Endothelial cell of umbilical vein (primary cell): ENCODE measurements at regions not wholly inside any gene's neighbourhood (a gene's known extent, or its start where the extent isn't known, plus 50 kb on each side); places are given as distances from the start of the nearest gene placed in this dataset.

ENCODE experiments used
- BruUV-seq: library from RNA; stranded (reverse); fragments of 400-500 nt; replicated peaks from 2 replicates; lab custom pipeline; 2021; lab: Mats Ljungman, UMichigan
- CTCF ChIA-PET: fragments of 300-600, 350-600 bp; sonication (Branson Sonifier 250); formaldehyde crosslinking; loops from one replicate; lab custom pipeline; 2021; ENCODE audit warnings: antibody characterized with exemption, inconsistent platforms; lab: Charles Lee
- POLR2A ChIA-PET: fragments of 300-600, 350-600 bp; sonication (Branson Sonifier 250); formaldehyde crosslinking; loops from one replicate; lab custom pipeline; 2021; ENCODE audit warnings: antibody characterized with exemption, inconsistent platforms; lab: Charles Lee
- DNase-seq: peaks from one replicate; pipeline ENCODE4 v3.0.0-alpha.2; 2011; ENCODE audit warnings: low read depth, low spot score
- FAIRE-seq: peaks from 2 replicates; lab custom pipeline; 2011; peaks lifted over from hg19 to GRCh38; lab: Jason Lieb, UNC
- H2AFZ ChIP-seq: 2 replicates; pipeline ENCODE4 v1.6.0; 2012; ENCODE audit warnings: low read depth, low read length, control low read depth, inconsistent platforms
- H3K27ac ChIP-seq: 2 replicates; pipeline ENCODE4 v1.5.1; 2011; ENCODE audit warnings: low read depth, mild to moderate bottlenecking, control low read depth, low read length, moderate library complexity; ENCODE audit not compliant: insufficient read depth
- H3K27me3 ChIP-seq, 2 experiments: 2 replicates each; pipeline versions ENCODE4 v1.6.0 to v1.6.1; 2011; ENCODE audit warnings: low read length in 2 of 2, mixed read lengths in 1 of 2; ENCODE audit not compliant: control insufficient read depth in 2 of 2, insufficient read depth in 2 of 2
- H3K36me3 ChIP-seq, 2 experiments: 2 replicates in 1 of 2; 3 replicates in 1 of 2; pipeline ENCODE4 v1.5.1; 2011; ENCODE audit warnings: low read length in 2 of 2, mild to moderate bottlenecking in 1 of 2, moderate library complexity in 1 of 2; ENCODE audit not compliant: control insufficient read depth in 2 of 2, insufficient read depth in 2 of 2; ENCODE audit errors: extremely low read depth in 1 of 2
- H3K4me1 ChIP-seq: 3 replicates; pipeline ENCODE4 v1.5.1; 2011; ENCODE audit warnings: mild to moderate bottlenecking, low read length; ENCODE audit not compliant: control insufficient read depth, insufficient read depth; ENCODE audit errors: extremely low read depth
- H3K4me2 ChIP-seq: 2 replicates; pipeline ENCODE4 v1.6.1; 2011; ENCODE audit warnings: low read length, control low read depth, mixed read lengths; ENCODE audit not compliant: insufficient read depth
- H3K4me3 ChIP-seq, 3 experiments: fragments of 200-600 bp in 1 of 3; sonication (generic), shearing (Covaris generic) in 1 of 3; replicated peaks in 1 of 3; 2 replicates each; pipeline ENCODE4 v1.5.1; 2011 to 2016; ENCODE audit warnings: control low read depth in 3 of 3, low read length in 3 of 3, mild to moderate bottlenecking in 2 of 3, inconsistent platforms in 1 of 3, low read depth in 1 of 3, moderate library complexity in 1 of 3; ENCODE audit not compliant: insufficient read depth in 1 of 3
- H3K79me2 ChIP-seq: 2 replicates; pipeline ENCODE4 v1.6.0; 2012; ENCODE audit warnings: low read length, inconsistent platforms; ENCODE audit not compliant: control insufficient read depth, insufficient read depth
- H3K9ac ChIP-seq: replicated peaks from 2 replicates; pipeline ENCODE3; 2011; ENCODE audit warnings: low read length, control low read depth; ENCODE audit not compliant: insufficient read depth; ENCODE audit errors: extremely low read depth
- H3K9me1 ChIP-seq: replicated peaks from 3 replicates; pipeline ENCODE4 v1.6.0; 2011; ENCODE audit warnings: mild to moderate bottlenecking, low read length; ENCODE audit not compliant: control insufficient read depth, insufficient read depth; ENCODE audit errors: extremely low read depth
- H3K9me3 ChIP-seq: replicated peaks from 2 replicates; pipeline ENCODE4 v1.5.1; 2012; ENCODE audit warnings: low read length, inconsistent platforms; ENCODE audit not compliant: control insufficient read depth, insufficient read depth
- H4K20me1 ChIP-seq: replicated peaks from 2 replicates; pipeline ENCODE3; 2011; ENCODE audit warnings: mild to moderate bottlenecking, low read length; ENCODE audit not compliant: control insufficient read depth, insufficient read depth; ENCODE audit errors: extremely low read depth
- CTCF ChIP-seq, 2 donors: IDR thresholded peaks; 1 replicate in 1 of 2; 2 replicates in 1 of 2; pipeline ENCODE4 v1.5.1; 2011; ENCODE audit warnings: low read length in 2 of 2, mild to moderate bottlenecking in 2 of 2, moderate library complexity in 2 of 2, control low read depth in 1 of 2, inconsistent platforms in 1 of 2, low read depth in 1 of 2; ENCODE audit not compliant: insufficient read depth in 1 of 2; ENCODE audit errors: extremely low read depth in 1 of 2
- EZH2 ChIP-seq: IDR thresholded peaks from 2 replicates; pipeline ENCODE4 v1.6.1; 2012; ENCODE audit warnings: borderline replicate concordance, low read depth, mild to moderate bottlenecking, moderate library complexity, low read length, inconsistent platforms; ENCODE audit not compliant: severe bottlenecking
- FOS ChIP-seq: IDR thresholded peaks from 2 replicates; pipeline ENCODE4 v1.6.1; 2011; ENCODE audit warnings: mild to moderate bottlenecking, low read length, moderate library complexity, borderline replicate concordance; ENCODE audit not compliant: insufficient read depth
- GATA2 ChIP-seq: IDR thresholded peaks from 2 replicates; pipeline ENCODE4 v1.7.0; 2011; ENCODE audit warnings: low read depth, mild to moderate bottlenecking, moderate library complexity, mixed read lengths, low read length; ENCODE audit not compliant: insufficient read length, insufficient read depth
- JUN ChIP-seq: IDR thresholded peaks from 2 replicates; pipeline ENCODE4 v1.6.1; 2011; ENCODE audit warnings: borderline replicate concordance, low read depth; ENCODE audit not compliant: insufficient read length, insufficient read depth
- MYC ChIP-seq: IDR thresholded peaks from one replicate; pipeline ENCODE4 v1.6.1; 2011; ENCODE audit warnings: mild to moderate bottlenecking, low read depth, low read length
- POLR2A ChIP-seq: IDR thresholded peaks from 2 replicates; pipeline ENCODE4 v1.6.1; 2012; ENCODE audit warnings: low read depth, mild to moderate bottlenecking, control low read depth, low read length
- POLR2AphosphoS5 ChIP-seq: IDR thresholded peaks from 2 replicates; pipeline ENCODE4 v1.6.1; 2012; ENCODE audit warnings: low read depth, mild to moderate bottlenecking, control low read depth, low read length, moderate library complexity; ENCODE audit not compliant: insufficient read depth
- dilution Hi-C: fragments of 300-500 bp; cut with MboI; formaldehyde crosslinking; loops from one replicate; pipeline ENCODE4 v1.15.0; 2019; ENCODE audit warnings: low sequenced_read_pairs; ENCODE audit not compliant: extremely low pct_ligation_motif_present
- intact Hi-C: fragments of 100-400 bp; cut with micrococcal nuclease; formaldehyde crosslinking; loops from one replicate; pipeline ENCODE4 v1.10.0; 2022
- TF ChIP-seq, protein P1 (sequence below): IDR thresholded peaks from 2 replicates; pipeline ENCODE4 v1.6.1; 2011; ENCODE audit not compliant: insufficient read depth, insufficient read length

GRCh38 chr9:118918180-118918579, 451.1 kb downstream of the BRINP1 start:
- no peaks in the 10 kb centered on the region for H3K27me3 ChIP-seq
- TF ChIP-seq CTCF (IDR thresholded peaks at IDR 0.05; ENCODE audit: extremely low read depth in 1 of 2, insufficient read depth in 1 of 2, low read depth in 1 of 2, low read length in 2 of 2): no peak
- TF ChIP-seq POLR2A: no peak
- no peak for TF ChIP-seq JUN
- TF ChIP-seq GATA2: no peak
- no peak for TF ChIP-seq MYC
- TF ChIP-seq EZH2: no peak
- TF ChIP-seq, protein P1, sequence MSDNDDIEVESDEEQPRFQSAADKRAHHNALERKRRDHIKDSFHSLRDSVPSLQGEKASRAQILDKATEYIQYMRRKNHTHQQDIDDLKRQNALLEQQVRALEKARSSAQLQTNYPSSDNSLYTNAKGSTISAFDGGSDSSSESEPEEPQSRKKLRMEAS: no peak
- TF ChIP-seq FOS: no peak
- no peak for TF ChIP-seq POLR2AphosphoS5
- no peaks in the 10 kb centered on the region for H3K9me3 ChIP-seq
- H3K9ac ChIP-seq: no peak overlapping the region
- POLR2A ChIA-PET: no interaction called here
- no peaks in the 10 kb centered on the region for H4K20me1 ChIP-seq
- CTCF ChIA-PET: no interaction called here
- intact Hi-C loops: no loop called here
- no peak overlapping the region for H3K4me2 ChIP-seq
- FAIRE-seq (no peak), DNase-seq (no peak)
- dilution Hi-C loops: no loop called here
- no peaks in the 10 kb centered on the region for H3K79me2 ChIP-seq
- H3K4me1 ChIP-seq: no peaks in the 10 kb centered on the region
- no TSS peak for BruUV-seq
- no peaks in the 10 kb centered on the region for H3K36me3 ChIP-seq
- H2AFZ ChIP-seq: no peak overlapping the region
- no peak overlapping the region for H3K4me3 ChIP-seq
- H3K27ac ChIP-seq: no peak overlapping the region
- no peaks in the 10 kb centered on the region for H3K9me1 ChIP-seq
